ENCODE measurements at regions not wholly inside any gene's neighbourhood (a gene's known extent, or its start where the extent isn't known, plus 50 kb on each side); places are given as distances from the start of the nearest gene placed in this dataset.

DNA sequence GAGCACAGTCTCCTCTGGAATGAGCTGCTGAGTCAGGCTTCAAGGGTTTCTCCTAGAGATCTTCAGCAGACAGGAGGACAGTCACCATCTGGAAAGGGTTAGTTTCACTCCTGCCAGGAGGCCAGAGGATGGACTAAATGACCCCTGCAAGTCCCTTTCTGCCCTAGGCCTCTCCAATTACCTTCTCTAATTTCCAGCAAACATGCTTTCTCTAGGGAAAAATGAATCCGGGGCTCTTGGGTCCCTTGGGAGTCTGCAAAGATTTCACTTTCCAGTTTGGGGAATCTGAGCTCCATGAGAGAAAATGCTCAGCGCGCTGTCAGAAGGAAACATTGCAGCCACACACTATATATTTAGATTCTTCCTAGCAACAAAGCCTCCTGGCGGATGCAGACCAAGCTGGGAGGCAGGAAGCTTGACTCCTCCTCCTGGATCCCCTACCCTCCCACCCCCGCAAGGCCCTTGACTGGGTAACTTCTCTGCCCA, 184.4 kb upstream of the CCND2 start:
- no peak for TF ChIP-seq POLR2A (IDR thresholded peaks at IDR 0.05)
- TF ChIP-seq, protein P1, sequence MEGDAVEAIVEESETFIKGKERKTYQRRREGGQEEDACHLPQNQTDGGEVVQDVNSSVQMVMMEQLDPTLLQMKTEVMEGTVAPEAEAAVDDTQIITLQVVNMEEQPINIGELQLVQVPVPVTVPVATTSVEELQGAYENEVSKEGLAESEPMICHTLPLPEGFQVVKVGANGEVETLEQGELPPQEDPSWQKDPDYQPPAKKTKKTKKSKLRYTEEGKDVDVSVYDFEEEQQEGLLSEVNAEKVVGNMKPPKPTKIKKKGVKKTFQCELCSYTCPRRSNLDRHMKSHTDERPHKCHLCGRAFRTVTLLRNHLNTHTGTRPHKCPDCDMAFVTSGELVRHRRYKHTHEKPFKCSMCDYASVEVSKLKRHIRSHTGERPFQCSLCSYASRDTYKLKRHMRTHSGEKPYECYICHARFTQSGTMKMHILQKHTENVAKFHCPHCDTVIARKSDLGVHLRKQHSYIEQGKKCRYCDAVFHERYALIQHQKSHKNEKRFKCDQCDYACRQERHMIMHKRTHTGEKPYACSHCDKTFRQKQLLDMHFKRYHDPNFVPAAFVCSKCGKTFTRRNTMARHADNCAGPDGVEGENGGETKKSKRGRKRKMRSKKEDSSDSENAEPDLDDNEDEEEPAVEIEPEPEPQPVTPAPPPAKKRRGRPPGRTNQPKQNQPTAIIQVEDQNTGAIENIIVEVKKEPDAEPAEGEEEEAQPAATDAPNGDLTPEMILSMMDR (IDR thresholded peaks at IDR 0.05): no peak
